CD14-positive monocyte (primary cell): ENCODE measurements at regions not wholly inside any gene's neighbourhood (a gene's known extent, or its start where the extent isn't known, plus 50 kb on each side); places are given as distances from the start of the nearest gene placed in this dataset.

Source experiments
- DNase-seq, 3 donors: peaks; one replicate each; pipeline ENCODE4 v3.0.0-alpha.2; 2011 to 2022
- H2AFZ ChIP-seq: 2 replicates; pipeline ENCODE4 v1.6.0; 2012; ENCODE audit warnings: mild to moderate bottlenecking, low read depth, low read length, inconsistent platforms; ENCODE audit not compliant: insufficient read depth, poor library complexity, severe bottlenecking
- H3K27ac ChIP-seq, 2 donors: 1 replicate in 1 of 2; 2 replicates in 1 of 2; pipeline ENCODE4 v1.5.1; 2012 to 2013; ENCODE audit warnings: low read length in 2 of 2, control low read depth in 1 of 2, inconsistent platforms in 1 of 2, low read depth in 1 of 2, mild to moderate bottlenecking in 1 of 2
- H3K27me3 ChIP-seq, 2 donors: one replicate each; pipeline versions ENCODE4 v1.6.0 to v1.6.1; 2011 to 2013; ENCODE audit warnings: low read length in 2 of 2; ENCODE audit not compliant: control insufficient read depth in 2 of 2, insufficient read depth in 2 of 2
- H3K36me3 ChIP-seq, 2 donors: replicated peaks in 1 of 2; 1 replicate in 1 of 2; 2 replicates in 1 of 2; pipeline versions ENCODE4 v1.5.1 to v1.6.1; 2012 to 2013; ENCODE audit warnings: low read length in 2 of 2, control low read depth in 1 of 2, inconsistent platforms in 1 of 2, mild to moderate bottlenecking in 1 of 2; ENCODE audit not compliant: insufficient read depth in 2 of 2, control insufficient read depth in 1 of 2
- H3K4me1 ChIP-seq, 2 donors: 1 replicate in 1 of 2; 2 replicates in 1 of 2; pipeline versions ENCODE4 v1.5.1 to v1.6.1; 2012 to 2013; ENCODE audit warnings: low read length in 2 of 2, control low read depth in 1 of 2, inconsistent platforms in 1 of 2, mild to moderate bottlenecking in 1 of 2, moderate library complexity in 1 of 2; ENCODE audit not compliant: insufficient read depth in 2 of 2, control insufficient read depth in 1 of 2
- H3K4me2 ChIP-seq: replicated peaks from 2 replicates; pipeline ENCODE3; 2012; ENCODE audit warnings: low read length, moderate library complexity, mild to moderate bottlenecking; ENCODE audit not compliant: poor library complexity, severe bottlenecking; ENCODE audit errors: extremely low read depth
- H3K4me3 ChIP-seq, 3 experiments: fragments of 200-600 bp in 1 of 3; sonication (generic) in 1 of 3; replicated peaks in 1 of 3; 1 replicate in 2 of 3; 2 replicates in 1 of 3; pipeline ENCODE4 v1.5.1; 2011 to 2013; ENCODE audit warnings: low read length in 3 of 3, mild to moderate bottlenecking in 3 of 3, control low read depth in 2 of 3, low read depth in 2 of 3, inconsistent platforms in 1 of 3, moderate library complexity in 1 of 3
- H3K79me2 ChIP-seq: 2 replicates; pipeline ENCODE4 v1.6.0; 2012; ENCODE audit warnings: mild to moderate bottlenecking, control low read depth, inconsistent platforms, low read length, moderate library complexity; ENCODE audit not compliant: insufficient read depth
- H3K9ac ChIP-seq: 2 replicates; pipeline ENCODE4 v1.6.0; 2017; ENCODE audit warnings: low read length, mild to moderate bottlenecking; ENCODE audit not compliant: insufficient read depth, poor library complexity, severe bottlenecking
- H3K9me3 ChIP-seq, 2 donors: replicated peaks in 1 of 2; 1 replicate in 1 of 2; 2 replicates in 1 of 2; pipeline versions ENCODE4 v1.5.1 to v1.6.1; 2012 to 2013; ENCODE audit warnings: low read length in 2 of 2, control low read depth in 1 of 2; ENCODE audit not compliant: control insufficient read depth in 1 of 2, insufficient read depth in 1 of 2
- H4K20me1 ChIP-seq: 2 replicates; pipeline ENCODE4 v1.6.0; 2012; ENCODE audit warnings: mild to moderate bottlenecking, low read length, control low read depth, moderate library complexity; ENCODE audit not compliant: insufficient read depth
- H3K27ac Mint-ChIP-seq, 7 donors: one replicate each; pipeline ENCODE4 v1.8.0; 2020; ENCODE audit warnings: mild to moderate bottlenecking in 7 of 7, mixed read lengths in 7 of 7, moderate library complexity in 6 of 7, inconsistent platforms in 2 of 7
- H3K27me3 Mint-ChIP-seq, 3 donors: one replicate each; pipeline ENCODE4 v1.8.0; 2021 to 2022; ENCODE audit warnings: low read depth in 3 of 3, mild to moderate bottlenecking in 3 of 3, mixed read lengths in 3 of 3, moderate library complexity in 3 of 3, inconsistent platforms in 1 of 3
- H3K36me3 Mint-ChIP-seq, 2 donors: one replicate each; pipeline ENCODE4 v1.8.0; 2020; ENCODE audit warnings: mixed read lengths in 2 of 2, inconsistent platforms in 1 of 2, mild to moderate bottlenecking in 1 of 2
- H3K4me1 Mint-ChIP-seq: one replicate; pipeline ENCODE4 v1.8.0; 2020; ENCODE audit warnings: mild to moderate bottlenecking, mixed read lengths
- H3K4me3 Mint-ChIP-seq, 2 donors: one replicate each; pipeline ENCODE4 v1.8.0; 2020; ENCODE audit warnings: mild to moderate bottlenecking in 2 of 2, mixed read lengths in 2 of 2, moderate library complexity in 1 of 2
- H3K9me3 Mint-ChIP-seq, 7 donors: one replicate each; pipeline ENCODE4 v1.8.0; 2020 to 2022; ENCODE audit warnings: mixed read lengths in 7 of 7, mild to moderate bottlenecking in 6 of 7, moderate library complexity in 6 of 7, inconsistent platforms in 2 of 7
- WGBS: methylation state at CpG from one replicate; pipeline ENCODE4 v1.1.5; 2013; ENCODE audit warnings: missing lambda C conversion rate; ENCODE audit not compliant: insufficient coverage; 5-methylcytosine and 5-hydroxymethylcytosine counted together
- intact Hi-C, 2 donors: fragments of 100-400 bp; cut with micrococcal nuclease; formaldehyde crosslinking; loops; one replicate each; pipeline versions ENCODE4 v1.15.0 to v1.15.1; 2023
- TF ChIP-seq, protein P1 (sequence below): fragments of 200-600 bp; IDR thresholded peaks from one replicate; pipeline ENCODE4 v1.8.0; 2022; ENCODE audit warnings: antibody characterized with exemption, mild to moderate bottlenecking

DNA sequence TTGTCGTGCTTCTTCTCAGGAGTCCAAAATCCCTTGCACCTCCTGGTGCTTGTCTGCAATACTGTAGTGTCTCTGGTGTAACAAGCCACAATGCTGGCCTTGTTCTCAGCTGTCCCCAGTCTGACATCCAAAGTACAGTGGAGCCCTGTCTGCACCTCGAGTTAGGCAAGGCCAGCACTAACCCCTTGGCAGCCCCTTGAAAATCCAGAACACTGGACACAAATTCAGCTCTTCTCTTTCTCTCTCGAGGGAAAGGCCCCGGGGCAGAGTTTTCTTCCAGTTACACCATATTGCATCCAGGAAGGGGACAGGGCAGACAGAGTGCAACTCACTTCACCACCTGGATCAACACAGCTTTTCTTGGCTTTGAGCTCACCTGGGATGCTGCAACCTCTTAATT is 91.3 kb upstream of the ATP10A start:
- H3K4me2 ChIP-seq, result no peak overlapping the region
- H3K4me3 ChIP-seq, result no peak overlapping the region
- H4K20me1 ChIP-seq, result no peaks in the 10 kb centered on the region
- H3K79me2 ChIP-seq, result no peaks in the 10 kb centered on the region
- Mint-ChIP-seq H3K4me1 (no peaks in the 10 kb centered on the region), H3K36me3 (no peaks in the 10 kb centered on the region), H3K9me3 (peaks cover 6 to 16% (median 13%) of the 10 kb centered on the region in 7 donors), H3K27ac (no peak overlapping the region), H3K4me3 (no peak overlapping the region), H3K27me3 (peaks cover 0 to 4% (median 2%) of the 10 kb centered on the region in 3 donors)
- H3K9me3 ChIP-seq, result peaks cover 0 to 2% of the 10 kb centered on the region in 2 donors
- no peak overlapping the region for H3K9ac ChIP-seq
- H3K36me3 ChIP-seq, result no peaks in the 10 kb centered on the region
- no peak for DNase-seq
- H3K27me3 ChIP-seq, result no peaks in the 10 kb centered on the region
- H3K4me1 ChIP-seq, result no peaks in the 10 kb centered on the region
- H3K27ac ChIP-seq, result no peak overlapping the region
- 89% methylated on average over 2 of the region's 4 CpGs for WGBS
- TF ChIP-seq, protein P1, sequence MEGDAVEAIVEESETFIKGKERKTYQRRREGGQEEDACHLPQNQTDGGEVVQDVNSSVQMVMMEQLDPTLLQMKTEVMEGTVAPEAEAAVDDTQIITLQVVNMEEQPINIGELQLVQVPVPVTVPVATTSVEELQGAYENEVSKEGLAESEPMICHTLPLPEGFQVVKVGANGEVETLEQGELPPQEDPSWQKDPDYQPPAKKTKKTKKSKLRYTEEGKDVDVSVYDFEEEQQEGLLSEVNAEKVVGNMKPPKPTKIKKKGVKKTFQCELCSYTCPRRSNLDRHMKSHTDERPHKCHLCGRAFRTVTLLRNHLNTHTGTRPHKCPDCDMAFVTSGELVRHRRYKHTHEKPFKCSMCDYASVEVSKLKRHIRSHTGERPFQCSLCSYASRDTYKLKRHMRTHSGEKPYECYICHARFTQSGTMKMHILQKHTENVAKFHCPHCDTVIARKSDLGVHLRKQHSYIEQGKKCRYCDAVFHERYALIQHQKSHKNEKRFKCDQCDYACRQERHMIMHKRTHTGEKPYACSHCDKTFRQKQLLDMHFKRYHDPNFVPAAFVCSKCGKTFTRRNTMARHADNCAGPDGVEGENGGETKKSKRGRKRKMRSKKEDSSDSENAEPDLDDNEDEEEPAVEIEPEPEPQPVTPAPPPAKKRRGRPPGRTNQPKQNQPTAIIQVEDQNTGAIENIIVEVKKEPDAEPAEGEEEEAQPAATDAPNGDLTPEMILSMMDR, result no peak
- intact Hi-C loops, result no loop called here
- H2AFZ ChIP-seq, result no peak overlapping the region

DNA sequence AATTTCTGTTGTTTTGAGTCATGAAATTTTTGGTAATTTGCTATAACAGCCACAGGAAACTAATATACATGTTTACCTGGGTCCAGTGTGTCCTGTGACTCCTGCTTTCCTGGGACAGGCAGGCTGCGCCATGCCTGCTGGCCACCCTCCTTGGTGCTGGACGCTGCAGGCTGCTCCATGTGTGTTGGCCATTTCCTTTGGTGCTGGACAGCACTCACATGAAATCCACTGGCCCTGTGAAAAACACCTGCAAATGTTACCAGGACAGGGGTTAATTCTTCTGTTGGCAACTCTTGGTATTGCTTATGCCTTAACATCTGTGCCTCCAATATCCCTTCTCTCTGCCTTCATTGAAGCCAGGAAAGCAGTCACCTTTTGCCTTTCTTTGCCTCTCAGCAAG is 86.9 kb upstream of the ATP10A start:
- Mint-ChIP-seq H3K9me3 (peaks cover 6 to 19% (median 14%) of the 10 kb centered on the region in 7 donors), H3K27me3 (peaks cover 2 to 10% (median 3%) of the 10 kb centered on the region in 3 donors), H3K4me1 (no peaks in the 10 kb centered on the region), H3K4me3 (no peak overlapping the region), H3K36me3 (no peaks in the 10 kb centered on the region), H3K27ac (no peak overlapping the region)
- intact Hi-C loops, result no loop called here
- no peaks in the 10 kb centered on the region for H3K79me2 ChIP-seq
- DNase-seq, result no peak
- no peak overlapping the region for H3K4me3 ChIP-seq
- H4K20me1 ChIP-seq, result no peaks in the 10 kb centered on the region
- 88% methylated on average over 2 of the region's 2 CpGs for WGBS
- no peak overlapping the region for H3K4me2 ChIP-seq
- H3K27me3 ChIP-seq, result no peaks in the 10 kb centered on the region
- H3K9ac ChIP-seq, result no peak overlapping the region
- H3K36me3 ChIP-seq, result no peaks in the 10 kb centered on the region
- H3K27ac ChIP-seq, result no peak overlapping the region
- H2AFZ ChIP-seq, result no peak overlapping the region
- no peaks in the 10 kb centered on the region for H3K4me1 ChIP-seq
- peaks cover 0 to 2% of the 10 kb centered on the region in 2 donors for H3K9me3 ChIP-seq
- TF ChIP-seq, protein P1, result no peak
